ENCODE measurements at regions not wholly inside any gene's neighbourhood (a gene's known extent, or its start where the extent isn't known, plus 50 kb on each side); places are given as distances from the start of the nearest gene placed in this dataset.

- Histone ChIP-seq H3K4me1 (ENCODE audit: control insufficient read depth in 1 of 2, low read depth in 2 of 2) (no peaks in the 10 kb centered on the region), H3K9me3 (no peaks in the 10 kb centered on the region), H3K4me3 (no peak overlapping the region), H3K36me3 (no peaks in the 10 kb centered on the region), H3K27ac (no peak overlapping the region), H3K27me3 (replicated peaks; ENCODE audit: insufficient read depth) (no peaks in the 10 kb centered on the region)
- ATAC-seq (ENCODE audit: insufficient number of reproducible peaks, low FRiP score, low read depth): no peak
- DNase-seq (ENCODE audit: low spot score): no peak
- no peak for TF ChIP-seq CTCF (IDR thresholded peaks at IDR 0.05)
Measured at GRCh38 chr6:22184371-22184770, 112.5 kb downstream of the PRL start.

- no peak for TF ChIP-seq CTCF (IDR thresholded peaks at IDR 0.05)
- Histone ChIP-seq H3K27me3 (replicated peaks; ENCODE audit: insufficient read depth) (no peaks in the 10 kb centered on the region), H3K4me3 (no peak overlapping the region), H3K4me1 (ENCODE audit: control insufficient read depth in 1 of 2, low read depth in 2 of 2) (peaks cover 0 to 4% of the 10 kb centered on the region in 2 donors), H3K9me3 (no peaks in the 10 kb centered on the region), H3K27ac (no peak overlapping the region), H3K36me3 (no peaks in the 10 kb centered on the region)
- ATAC-seq (ENCODE audit: insufficient number of reproducible peaks, low FRiP score, low read depth): no peak
- DNase-seq (ENCODE audit: low spot score): no peak
Measured at GRCh38 chr6:22189946-22190345, 106.9 kb downstream of the PRL start.

- Histone ChIP-seq H3K4me3 (no peak overlapping the region), H3K4me1 (ENCODE audit: control insufficient read depth in 1 of 2, low read depth in 2 of 2) (peaks cover 0 to 4% of the 10 kb centered on the region in 2 donors), H3K36me3 (no peaks in the 10 kb centered on the region), H3K9me3 (no peaks in the 10 kb centered on the region), H3K27me3 (replicated peaks; ENCODE audit: insufficient read depth) (no peaks in the 10 kb centered on the region), H3K27ac (no peak overlapping the region)
- no peak for TF ChIP-seq CTCF (IDR thresholded peaks at IDR 0.05)
- DNase-seq (ENCODE audit: low spot score) (no peak), ATAC-seq (ENCODE audit: insufficient number of reproducible peaks, low FRiP score, low read depth) (no peak)
Measured at GRCh38 chr6:22194188-22194921, 102.5 kb downstream of the PRL start.

GRCh38 chr6:22199771-22200170, 97.1 kb downstream of the PRL start:
- Histone ChIP-seq H3K27me3 (replicated peaks; ENCODE audit: insufficient read depth) (no peaks in the 10 kb centered on the region), H3K36me3 (no peaks in the 10 kb centered on the region), H3K4me1 (ENCODE audit: control insufficient read depth in 1 of 2, low read depth in 2 of 2) (no peaks in the 10 kb centered on the region), H3K4me3 (no peak overlapping the region), H3K27ac (no peak overlapping the region), H3K9me3 (no peaks in the 10 kb centered on the region)
- DNase-seq (ENCODE audit: low spot score) (no peak), ATAC-seq (ENCODE audit: insufficient number of reproducible peaks, low FRiP score, low read depth) (no peak)
- no peak for TF ChIP-seq CTCF (IDR thresholded peaks at IDR 0.05)

GRCh38 chr6:22204153-22204552, 92.7 kb downstream of the PRL start:
- no peaks in the 10 kb centered on the region for H3K27me3 ChIP-seq (replicated peaks; ENCODE audit: insufficient read depth)
- H3K9me3 ChIP-seq: no peaks in the 10 kb centered on the region
- no peaks in the 10 kb centered on the region for H3K36me3 ChIP-seq
- H3K4me1 ChIP-seq (ENCODE audit: control insufficient read depth in 1 of 2, low read depth in 2 of 2): no peaks in the 10 kb centered on the region
- no peak overlapping the region for H3K4me3 ChIP-seq
- ATAC-seq (ENCODE audit: insufficient number of reproducible peaks, low FRiP score, low read depth) (no peak), DNase-seq (ENCODE audit: low spot score) (no peak)
- H3K27ac ChIP-seq: no peak overlapping the region
- TF ChIP-seq CTCF (IDR thresholded peaks at IDR 0.05): no peak
